Epithelial cell of esophagus (primary cell): ENCODE measurements at regions not wholly inside any gene's neighbourhood (a gene's known extent, or its start where the extent isn't known, plus 50 kb on each side); places are given as distances from the start of the nearest gene placed in this dataset.

Experiments
- DNase-seq: peaks from one replicate; pipeline ENCODE4 v3.0.0; 2010; ENCODE audit warnings: low read depth
- H3K4me3 ChIP-seq: 2 replicates; pipeline ENCODE4 v1.5.1; 2011; ENCODE audit warnings: mild to moderate bottlenecking, low read length, control low read depth
- TF ChIP-seq, protein P1 (sequence below): IDR thresholded peaks from 2 replicates; pipeline ENCODE4 v1.5.1; 2011; ENCODE audit warnings: low read depth, mild to moderate bottlenecking, low read length, control low read depth, inconsistent platforms; ENCODE audit not compliant: insufficient read depth; ENCODE audit errors: missing control alignments

DNA sequence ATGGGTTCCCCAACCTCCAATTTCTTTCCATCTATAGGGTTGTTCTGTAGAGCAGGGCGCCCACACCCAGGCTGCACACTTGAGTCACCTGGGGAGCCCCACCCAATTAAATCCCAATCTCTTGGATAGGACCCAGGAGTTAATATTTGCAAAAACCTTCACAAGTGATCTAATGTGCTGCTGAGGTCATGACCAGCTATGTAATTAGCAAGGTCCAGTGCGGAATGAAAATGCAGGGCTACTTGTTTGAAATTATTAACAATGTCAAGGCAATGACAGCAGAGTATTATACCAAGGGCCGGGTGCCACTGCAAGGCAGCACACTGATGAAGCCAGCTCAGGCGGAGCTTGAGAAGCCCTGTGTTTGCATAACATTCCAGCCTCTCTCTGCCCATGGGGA, 302.7 kb downstream of the MAF start:
- DNase-seq: no peak
- TF ChIP-seq, protein P1, sequence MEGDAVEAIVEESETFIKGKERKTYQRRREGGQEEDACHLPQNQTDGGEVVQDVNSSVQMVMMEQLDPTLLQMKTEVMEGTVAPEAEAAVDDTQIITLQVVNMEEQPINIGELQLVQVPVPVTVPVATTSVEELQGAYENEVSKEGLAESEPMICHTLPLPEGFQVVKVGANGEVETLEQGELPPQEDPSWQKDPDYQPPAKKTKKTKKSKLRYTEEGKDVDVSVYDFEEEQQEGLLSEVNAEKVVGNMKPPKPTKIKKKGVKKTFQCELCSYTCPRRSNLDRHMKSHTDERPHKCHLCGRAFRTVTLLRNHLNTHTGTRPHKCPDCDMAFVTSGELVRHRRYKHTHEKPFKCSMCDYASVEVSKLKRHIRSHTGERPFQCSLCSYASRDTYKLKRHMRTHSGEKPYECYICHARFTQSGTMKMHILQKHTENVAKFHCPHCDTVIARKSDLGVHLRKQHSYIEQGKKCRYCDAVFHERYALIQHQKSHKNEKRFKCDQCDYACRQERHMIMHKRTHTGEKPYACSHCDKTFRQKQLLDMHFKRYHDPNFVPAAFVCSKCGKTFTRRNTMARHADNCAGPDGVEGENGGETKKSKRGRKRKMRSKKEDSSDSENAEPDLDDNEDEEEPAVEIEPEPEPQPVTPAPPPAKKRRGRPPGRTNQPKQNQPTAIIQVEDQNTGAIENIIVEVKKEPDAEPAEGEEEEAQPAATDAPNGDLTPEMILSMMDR: no peak
- H3K4me3 ChIP-seq: no peak overlapping the region

DNA sequence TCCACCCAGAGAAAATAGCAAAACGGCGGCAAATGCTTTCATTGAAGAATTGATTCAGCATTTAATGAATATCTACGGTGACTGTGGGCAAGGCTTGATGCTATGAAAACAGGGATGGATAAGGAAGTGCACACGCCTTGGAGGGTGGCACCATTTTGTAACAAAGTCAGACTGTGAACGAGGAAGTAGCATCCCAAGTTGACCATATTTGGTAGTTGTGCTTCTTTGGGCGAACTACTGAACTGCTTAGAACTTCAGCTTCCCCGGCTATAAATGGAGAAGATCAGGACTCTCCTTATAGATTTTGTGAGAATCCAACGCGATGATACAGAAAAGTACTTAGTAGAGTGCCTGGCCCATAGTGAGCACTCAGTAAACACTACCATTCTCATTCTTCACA, 303.2 kb downstream of the MAF start:
- DNase-seq: no peak
- TF ChIP-seq, protein P1: no peak

DNA sequence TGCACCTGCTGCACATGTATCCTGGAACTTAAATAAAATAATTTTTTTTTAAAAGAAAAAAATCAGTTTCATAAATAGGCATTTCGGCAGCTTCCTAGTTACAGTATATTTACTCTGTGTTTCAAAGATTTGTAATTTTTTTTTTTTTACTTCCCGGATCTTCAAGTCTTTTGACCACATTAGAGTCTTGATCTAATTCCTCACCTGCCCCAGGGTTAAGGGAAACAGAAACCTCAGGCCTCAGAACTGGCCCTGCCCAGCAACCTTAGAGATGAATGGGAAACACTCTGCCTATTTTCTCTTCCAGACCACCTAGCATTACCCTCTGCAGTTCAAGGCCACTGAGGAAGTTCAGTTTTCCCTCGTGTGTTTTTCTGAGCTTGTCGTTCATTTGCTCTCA, 304.0 kb downstream of the MAF start:
- no peak for DNase-seq
- no peak overlapping the region for H3K4me3 ChIP-seq
- TF ChIP-seq, protein P1: no peak

More for the DNA sequence above, 303.2 kb downstream of the MAF start:
- no peak overlapping the region for H3K4me3 ChIP-seq

DNA sequence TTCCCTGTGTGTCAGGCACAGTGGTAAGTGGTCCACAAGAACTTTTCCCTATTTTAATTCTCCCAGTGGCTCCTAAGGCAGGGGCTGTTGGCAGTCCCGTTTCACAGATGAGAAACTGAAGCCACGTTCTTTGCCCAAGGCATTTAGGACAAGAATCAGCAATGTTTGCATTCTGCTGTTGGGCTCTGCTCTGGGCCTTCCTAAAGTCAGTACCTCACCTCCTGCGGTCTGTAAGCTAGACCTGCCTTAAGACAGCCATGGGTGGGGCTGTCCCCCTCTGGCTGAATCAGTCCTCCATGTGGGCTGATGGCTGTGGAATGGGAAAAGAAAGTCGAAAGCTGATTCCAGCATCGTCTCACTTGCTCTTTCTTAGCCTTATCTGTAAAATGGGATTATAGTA, 304.8 kb downstream of the MAF start:
- no peak for DNase-seq
- TF ChIP-seq, protein P1: no peak
- no peak overlapping the region for H3K4me3 ChIP-seq

DNA sequence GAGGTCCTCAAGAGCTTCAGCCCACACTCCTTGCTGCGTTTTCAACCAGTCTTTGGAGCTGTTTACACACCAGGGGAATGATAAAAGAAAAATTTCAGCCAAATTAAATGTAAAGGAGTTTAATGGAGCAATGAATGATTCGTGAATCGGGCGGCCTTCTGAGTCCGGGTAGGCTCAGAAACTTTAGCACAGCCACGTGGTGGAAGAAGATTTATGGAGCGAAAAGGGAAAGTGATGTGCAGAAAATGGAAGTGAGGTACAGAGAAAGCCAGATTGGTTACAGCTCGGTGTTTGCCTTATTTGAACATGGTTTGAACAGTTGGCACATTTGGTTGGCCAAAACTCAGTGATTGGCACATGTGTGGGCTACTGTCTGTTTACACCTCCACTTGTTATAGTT, 305.4 kb downstream of the MAF start:
- no peak overlapping the region for H3K4me3 ChIP-seq
- no peak for DNase-seq
- TF ChIP-seq, protein P1: no peak

DNA sequence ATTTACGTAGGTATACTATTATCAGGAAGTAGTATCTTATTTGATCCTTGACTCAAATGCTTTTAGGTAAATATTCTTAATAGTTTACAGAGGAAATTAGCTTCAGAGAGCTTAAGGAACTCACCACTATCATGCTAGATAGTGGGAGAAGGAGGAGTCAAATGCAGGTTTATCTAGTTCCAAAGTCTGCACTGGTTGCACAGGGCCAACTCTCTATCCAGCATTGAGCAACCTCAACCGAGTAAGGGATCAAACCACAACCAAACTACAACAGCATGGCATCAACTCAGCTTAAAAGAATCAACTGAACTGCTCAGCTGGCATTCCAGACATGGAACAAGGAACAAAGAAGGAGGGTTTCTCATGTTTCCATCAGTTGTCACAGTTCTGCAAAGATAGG, 306.0 kb downstream of the MAF start:
- DNase-seq: no peak
- TF ChIP-seq, protein P1: no peak

DNA sequence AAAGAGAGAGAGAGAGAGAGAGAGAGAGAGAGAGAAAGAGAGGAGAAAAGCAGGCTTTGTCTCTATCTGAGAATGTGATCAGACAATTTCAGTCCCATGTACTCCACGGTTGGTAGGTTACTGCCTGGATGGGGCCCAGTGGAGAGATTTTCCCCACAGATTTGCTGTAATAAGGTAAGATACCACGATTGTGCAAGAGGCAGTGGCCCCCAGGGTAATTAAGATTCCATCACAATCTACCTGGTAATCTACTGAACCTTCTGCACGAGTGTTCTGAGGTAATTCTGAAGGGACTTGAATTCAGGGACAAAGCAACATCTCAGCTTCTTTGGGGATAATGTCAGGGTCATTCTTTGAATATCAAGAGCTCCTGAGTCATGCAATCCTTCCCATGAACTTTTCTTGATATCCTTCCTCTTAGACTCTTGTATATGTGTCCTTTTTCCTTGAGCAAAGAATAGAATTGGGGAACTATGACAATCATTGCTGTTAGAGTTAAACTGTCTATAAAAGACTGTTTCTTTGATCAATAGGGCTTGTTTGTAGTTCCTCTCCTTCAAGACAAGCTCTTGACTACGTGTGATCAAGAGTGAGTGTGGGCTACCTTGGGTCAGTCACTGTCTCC, 306.6 kb downstream of the MAF start:
- no peak overlapping the region for H3K4me3 ChIP-seq
- no peak for DNase-seq
- TF ChIP-seq, protein P1: no peak

More for the DNA sequence above, 306.0 kb downstream of the MAF start:
- no peak overlapping the region for H3K4me3 ChIP-seq
